HG02981 (cell line): ENCODE measurements at regions not wholly inside any gene's neighbourhood (a gene's known extent, or its start where the extent isn't known, plus 50 kb on each side); places are given as distances from the start of the nearest gene placed in this dataset.

ENCODE experiments used
- ATAC-seq: cut with Tn5 transposase; IDR thresholded peaks from one replicate; pipeline ENCODE4 v1.9.1; 2021; ENCODE audit warnings: mild to moderate bottlenecking, moderate library complexity; ENCODE audit not compliant: unreplicated experiment

DNA sequence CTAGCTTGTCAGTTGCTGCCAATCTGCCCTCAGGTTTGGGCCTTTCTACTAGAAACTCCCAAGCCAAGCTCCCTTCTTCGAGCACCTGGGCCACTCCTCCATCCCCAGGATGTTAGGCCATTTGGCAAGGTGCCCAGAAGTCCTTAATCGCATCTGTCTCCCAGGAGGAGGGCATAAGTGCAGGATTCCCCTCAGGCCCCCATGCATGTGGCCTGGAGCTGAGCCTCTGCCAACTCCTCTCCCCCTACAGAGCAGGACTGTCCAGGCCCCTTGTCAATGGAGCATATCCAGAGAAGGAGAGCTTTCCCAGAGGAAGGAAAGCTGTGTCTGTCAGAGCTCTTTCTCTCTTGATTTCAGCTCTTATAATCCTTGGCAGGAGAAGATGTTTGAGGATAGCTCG lies 182.6 kb upstream of the ROPN1 start:
- ATAC-seq = no peak

DNA sequence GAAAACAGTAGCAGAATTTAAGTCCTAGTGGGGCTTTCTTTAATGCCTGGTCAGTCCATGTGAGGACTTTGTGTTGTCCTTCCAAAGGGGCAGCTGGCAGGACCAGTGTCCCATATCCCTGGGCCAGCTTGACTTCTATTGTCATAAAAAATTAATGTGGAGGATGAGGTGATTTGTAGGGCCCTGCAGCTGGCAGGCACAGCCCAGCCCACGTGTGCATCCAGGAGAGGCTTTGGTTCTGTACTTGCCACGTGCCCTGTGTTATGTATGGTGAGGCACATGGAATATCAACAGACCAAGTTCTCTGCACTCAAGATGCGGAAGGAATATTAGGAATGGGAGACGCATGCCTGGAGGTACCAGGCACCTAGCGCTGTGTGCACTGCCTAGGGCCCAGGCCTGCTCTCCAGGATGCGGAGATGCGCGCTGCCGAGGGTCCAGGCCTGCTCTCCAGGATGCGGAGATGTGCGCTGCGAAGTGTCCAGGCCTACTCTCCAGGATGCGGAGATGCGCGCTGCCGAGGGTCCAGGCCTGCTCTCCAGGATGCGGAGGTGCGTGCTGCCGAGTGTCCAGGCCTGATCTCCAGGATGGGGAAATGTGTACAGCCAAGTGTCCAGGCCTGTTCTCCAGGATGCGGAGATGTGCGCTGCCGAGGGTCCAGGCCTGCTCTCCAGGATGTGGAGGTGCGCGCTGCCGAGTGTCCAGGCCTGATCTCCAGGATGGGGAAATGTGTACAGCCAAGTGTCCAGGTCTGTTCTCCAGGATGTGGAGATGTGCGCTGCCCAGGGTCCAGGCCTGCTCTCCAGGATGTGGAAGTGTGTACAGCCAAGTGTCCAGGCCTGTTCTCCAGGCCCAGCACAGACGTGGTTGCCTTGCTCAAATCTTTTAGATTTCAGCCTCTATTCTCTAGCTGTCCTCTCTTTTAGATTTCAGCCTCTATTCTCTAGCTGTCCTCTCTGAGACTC lies 183.3 kb upstream of the ROPN1 start:
- ATAC-seq = no peak

DNA sequence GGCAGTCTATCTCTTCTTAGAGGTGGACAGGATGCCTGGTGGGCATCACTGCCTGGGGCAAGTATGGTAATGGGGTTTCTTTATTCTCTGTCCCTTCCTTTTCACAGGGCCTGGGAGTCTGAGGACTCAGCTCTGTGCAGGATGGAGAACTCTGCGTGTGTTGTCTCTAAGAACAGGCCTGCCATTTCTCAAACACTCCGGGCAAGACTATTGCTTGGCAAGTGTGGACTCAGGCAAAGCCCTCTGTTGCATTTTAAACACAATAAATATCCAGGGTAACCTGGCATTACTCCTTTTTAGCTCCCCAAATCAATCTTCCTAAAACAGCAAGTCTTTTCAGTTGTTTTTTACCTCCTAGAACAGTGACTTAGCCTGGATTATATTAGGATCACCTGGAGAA lies 185.1 kb upstream of the ROPN1 start:
- ATAC-seq = no peak

DNA sequence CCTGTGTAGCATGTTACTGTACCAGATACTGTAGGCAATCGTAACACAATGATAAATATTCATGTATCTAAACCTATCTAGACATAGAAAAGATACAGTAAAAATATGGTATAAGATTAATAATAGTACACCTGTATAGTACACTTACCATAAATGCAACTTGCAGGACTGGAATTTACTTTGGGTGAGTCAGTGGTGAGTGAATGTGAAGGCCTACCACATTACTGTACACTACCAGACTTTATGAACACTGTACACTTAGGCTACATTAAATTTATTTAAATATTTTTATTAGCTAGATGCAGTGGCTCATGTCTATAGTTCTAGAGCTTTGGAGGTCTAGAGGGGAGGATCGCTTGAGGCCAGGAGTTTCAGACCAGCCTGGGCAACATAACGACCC lies 186.6 kb upstream of the ROPN1 start:
- no peak for ATAC-seq

DNA sequence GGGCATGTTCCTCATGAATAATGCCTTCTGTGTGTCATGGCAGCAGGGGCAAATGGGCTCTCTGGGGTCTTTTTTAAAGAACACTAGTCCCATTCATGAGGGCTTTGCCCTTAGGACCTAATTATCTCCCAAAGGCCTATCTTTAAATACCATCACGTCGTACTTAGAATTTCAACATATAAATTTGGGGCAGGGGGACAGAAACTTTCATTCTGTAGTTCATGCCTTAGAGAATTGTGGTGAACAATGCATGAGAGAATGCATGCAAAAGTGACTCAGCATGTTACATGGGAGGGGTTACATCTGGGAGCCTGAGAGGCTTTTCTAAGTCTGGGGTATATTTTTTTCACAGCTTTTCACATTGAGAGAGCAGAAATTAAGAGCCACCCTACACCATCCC lies 208.5 kb upstream of the ROPN1 start:
- ATAC-seq = no peak

DNA sequence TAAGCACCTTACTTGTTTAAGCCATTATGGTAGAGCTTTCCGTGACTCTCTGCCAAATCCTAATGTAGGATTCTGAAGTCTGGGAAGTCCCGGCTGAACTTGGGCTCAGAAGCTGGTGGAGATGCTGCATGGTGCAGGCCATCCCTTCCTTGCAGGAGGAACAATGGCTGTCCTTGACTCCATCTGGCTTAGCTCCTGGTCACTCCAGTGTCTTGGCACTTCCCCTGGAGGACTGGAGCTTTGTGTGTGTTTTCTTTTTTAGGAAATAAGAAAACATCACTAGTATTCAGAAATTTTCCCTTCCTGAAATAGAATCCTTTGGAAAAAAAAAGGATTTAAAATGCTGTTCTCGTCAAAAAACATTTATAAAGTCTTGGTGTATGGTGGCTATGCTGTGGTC lies 209.3 kb upstream of the ROPN1 start:
- no peak for ATAC-seq

DNA sequence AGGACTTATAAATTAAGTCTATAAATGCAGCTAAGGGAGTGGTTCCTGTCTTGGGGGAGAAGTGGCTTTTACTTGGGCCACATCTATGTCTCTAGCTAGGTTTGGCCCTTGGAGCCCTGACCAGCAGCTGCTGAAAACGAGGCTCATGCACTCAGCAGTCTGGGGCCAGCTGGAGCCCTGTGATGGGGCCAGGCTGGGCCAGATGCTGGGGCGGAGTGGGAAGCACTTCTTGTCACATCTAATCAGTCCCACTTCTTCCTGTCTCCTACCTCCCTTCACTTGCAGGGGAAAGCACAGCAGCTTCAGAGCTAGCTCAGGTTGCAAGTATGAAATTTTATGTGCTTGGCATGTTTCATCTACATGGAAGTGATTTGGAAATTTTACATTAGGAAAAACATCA lies 209.9 kb upstream of the ROPN1 start:
- no peak for ATAC-seq

DNA sequence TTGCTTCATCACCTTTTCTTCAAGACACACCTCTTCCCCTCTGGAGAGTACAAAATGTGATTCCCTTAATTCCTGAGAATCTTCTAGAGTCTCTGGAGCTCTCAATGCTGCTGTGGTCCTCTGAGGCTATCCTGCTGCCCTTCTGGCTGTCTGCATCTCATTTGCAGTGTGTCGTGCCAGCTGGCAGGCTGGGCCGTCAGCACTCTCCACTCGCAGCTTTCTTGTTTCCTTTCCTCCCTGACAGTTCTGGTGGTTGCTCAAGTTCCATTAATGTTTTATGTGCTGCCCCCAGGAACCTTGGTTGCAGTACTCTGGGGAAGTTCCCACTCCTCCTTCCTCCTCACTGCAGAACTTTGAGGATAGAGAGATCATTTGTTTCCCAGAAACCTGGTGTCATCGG lies 210.8 kb upstream of the ROPN1 start:
- ATAC-seq = no peak

DNA sequence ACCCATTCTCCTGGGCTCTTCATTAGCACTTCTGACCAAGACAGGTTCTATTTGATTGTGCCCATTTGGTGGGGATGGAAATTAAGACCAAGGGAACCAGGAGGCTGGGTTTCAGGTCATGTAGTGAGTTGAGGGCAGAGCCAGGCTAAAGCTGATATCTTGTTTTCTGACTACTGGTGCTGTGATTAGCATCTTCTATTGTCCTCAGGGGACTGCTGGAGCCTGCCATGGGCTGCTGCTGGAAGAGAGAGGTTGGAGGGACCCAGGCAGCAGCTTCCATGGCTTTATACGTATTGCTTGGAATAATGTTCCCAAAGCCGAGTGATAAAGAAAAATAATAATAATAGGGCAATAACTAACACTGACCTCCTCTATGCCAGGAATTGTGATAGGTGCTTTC lies 211.4 kb upstream of the ROPN1 start:
- ATAC-seq = no peak

DNA sequence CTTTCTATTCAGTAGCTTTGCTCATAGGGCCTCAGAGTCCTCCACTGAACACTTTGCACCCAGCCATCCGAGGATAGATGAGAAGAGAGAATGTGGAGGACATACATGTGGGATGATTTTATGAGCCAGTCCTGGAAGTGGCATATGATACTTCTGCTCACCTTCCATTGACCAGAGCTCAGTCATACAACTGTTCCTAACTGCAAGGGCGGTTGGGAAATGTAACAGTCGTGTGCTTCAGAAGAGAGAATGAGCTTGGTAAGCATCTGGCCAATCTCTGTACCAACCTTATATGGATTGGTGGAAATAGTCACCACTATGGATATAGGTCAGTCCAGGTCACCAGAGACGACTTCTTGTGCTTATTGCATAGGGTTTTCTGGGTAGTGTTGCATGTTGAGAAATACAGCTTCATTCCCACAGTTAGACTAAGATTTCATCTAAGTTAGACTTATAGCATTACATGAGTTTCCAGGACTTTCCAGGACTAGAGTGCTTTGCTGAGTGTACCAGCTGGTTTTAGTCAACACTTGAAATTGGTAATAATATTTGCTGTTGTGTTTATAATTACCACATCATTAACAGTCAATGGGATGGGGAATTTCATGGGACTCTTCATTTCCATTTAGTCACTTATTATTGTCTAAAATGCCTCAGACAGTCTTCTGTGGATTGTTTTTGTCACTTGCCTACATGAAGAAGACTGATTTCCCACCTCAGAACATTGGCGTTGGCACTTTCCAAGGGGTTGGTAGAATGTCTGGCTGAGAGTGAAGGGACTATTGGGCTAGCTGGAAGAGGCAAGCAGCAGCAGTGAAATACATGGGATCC lies 214.5 kb upstream of the ROPN1 start:
- no peak for ATAC-seq

DNA sequence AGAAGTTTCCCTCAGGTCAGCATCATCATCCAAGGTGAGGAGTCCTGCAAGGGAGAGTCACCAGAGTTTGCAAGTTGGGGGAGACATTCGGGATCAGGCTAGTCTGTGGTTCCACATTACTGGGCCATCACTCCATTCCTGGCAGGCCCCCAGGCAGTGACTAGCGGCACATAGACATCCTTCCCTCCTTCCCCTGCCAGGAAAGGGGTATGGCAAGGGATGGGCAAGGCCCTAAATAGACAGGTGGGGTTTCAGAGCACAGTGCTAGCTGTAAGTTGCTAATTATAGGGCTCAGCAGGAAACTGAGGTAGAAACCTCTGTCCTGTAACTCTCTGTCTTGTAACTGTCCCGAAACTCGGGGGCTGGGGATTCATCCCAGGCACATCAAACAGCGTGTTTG lies 215.2 kb upstream of the ROPN1 start:
- no peak for ATAC-seq

DNA sequence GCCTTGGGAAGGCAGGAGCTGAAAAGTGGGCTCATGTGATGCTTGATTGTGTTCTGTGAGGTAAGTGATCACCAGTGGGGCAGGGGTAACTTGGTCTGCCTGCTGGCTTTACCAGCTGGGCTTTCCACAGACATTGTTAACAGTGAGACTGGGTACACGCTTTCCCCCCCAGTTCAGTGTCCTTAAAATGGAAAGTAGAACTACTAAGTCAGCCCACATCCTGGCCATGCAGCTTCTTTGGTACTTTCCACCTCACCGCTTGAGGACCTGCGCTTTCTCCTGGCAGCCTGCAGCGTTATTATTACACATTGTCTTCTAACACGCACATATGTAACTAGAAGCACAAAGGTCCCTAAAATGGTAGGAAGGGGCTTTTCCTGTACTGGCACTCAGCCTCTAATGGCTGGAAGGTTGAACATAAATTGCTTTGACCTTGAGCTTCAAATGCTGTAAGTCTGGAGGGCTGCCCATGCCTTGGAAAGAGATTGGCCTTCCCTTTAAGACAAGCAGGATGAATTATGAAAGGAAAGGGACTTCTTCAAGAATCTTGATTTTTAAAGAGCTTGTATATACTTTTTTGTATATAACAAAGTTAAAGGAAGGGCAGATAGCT lies 216.1 kb upstream of the ROPN1 start:
- ATAC-seq = peak; percentile 81

DNA sequence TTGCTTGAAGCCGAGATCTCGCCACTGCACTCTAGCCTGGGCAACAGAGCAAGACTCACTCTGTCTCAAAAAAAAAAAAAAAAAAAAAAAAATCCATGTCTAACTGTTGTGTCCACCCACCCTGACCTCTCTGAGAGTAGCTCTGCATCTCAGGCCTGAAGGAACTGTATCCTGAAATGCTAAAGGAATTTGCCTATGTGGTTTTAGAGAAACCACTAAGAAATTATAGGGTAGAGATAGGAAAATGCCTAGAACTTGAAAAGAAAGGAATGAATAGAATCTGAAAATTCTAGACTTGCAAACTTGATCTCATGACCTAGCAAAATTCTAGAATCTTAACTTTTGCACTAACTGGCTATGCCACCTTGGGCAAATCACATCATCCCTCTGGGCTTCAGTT lies 217.5 kb upstream of the ROPN1 start:
- ATAC-seq = no peak

DNA sequence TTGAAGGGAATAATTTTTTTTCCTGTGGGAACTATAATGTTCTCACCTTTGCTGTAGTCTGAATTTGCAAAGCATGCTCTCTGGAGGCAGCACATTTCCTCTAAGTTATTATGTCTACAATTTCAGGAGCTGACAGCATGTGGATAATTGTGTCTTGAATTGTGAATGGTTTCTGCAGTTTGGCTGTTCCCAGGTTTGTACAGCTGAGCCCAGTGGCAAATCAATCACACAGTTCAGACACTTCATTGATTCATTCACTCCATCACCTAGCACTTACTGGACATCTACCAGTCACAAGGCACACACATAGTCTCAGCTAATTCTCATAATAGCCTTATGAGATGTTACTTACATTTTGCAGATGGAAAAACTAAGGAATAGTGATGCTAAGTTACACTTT lies 219.0 kb upstream of the ROPN1 start:
- ATAC-seq = no peak

DNA sequence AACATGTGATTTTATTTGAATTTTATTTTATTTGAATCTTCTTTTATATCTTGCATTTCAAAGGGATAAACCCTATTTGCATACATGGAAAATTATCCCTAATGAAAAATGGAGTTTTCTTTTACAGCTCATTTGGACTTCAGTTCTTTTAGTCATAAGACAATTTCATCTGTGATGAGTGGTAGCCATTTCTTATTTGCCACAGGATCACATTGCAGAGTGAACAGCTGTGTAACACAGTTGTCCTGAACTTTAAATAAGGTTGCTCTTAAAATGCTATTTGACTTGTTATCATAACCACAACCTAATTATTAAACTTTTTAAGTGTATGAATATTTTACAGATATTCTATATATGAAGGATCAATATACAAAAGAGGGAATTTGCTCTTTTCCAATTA lies 221.7 kb upstream of the ROPN1 start:
- ATAC-seq = no peak

DNA sequence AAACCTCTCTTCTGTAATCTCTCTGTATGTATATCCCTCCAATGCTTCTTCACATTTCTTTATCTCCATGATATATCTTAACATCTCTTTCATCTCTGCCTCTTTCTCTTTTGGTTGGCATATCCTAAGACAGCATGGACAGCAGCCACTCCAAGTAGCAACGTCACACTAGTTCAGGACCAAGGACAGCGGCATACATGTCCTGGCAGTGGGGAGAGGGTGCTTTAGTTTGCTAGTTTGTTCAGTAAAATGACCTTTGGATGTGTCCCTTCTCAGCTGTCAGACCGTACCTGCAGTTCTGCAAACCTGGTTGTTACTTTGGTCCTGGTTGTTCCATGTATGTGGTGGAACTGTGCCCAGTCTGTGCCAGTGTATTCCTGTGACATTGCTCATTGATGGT lies 225.6 kb upstream of the ROPN1 start:
- no peak for ATAC-seq

DNA sequence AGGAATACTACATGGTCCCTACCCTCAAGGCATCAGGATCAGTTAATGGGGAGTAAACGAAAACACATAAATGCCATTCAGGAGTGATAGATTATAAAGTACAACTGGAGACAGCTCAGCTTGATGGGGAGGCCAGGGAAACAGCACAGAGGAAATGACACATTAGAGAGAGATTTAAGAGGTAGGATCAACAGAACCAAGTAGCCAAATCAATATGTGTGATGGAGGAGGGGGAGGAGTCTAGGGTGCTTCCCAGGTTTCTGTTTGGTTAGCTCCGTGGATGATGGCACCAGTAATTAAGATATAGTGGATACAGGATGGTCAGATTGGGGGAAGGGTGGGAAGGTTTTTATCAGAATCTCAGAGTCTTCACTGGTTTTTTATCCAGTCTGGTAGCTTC lies 229.5 kb upstream of the ROPN1 start:
- ATAC-seq = no peak

DNA sequence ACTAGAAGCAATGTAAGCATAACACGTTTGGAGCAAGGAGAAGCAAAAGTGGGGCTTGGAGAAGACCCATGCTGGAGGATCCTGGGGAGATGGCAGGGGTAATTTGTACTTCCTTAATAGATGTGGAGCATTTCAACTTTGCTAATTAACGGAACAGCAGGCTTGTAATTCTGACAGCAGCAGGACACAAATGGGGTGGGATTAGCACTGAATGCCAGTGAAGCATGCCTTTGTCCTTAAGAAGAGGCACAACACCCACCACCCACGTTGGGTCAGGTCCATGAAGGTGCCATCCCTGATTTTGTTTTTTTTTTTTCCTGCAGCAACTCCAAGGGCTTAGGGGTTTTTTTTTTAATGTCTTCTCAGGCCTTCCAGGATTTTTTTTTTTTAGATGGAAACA lies 231.9 kb upstream of the ROPN1 start:
- no peak for ATAC-seq

DNA sequence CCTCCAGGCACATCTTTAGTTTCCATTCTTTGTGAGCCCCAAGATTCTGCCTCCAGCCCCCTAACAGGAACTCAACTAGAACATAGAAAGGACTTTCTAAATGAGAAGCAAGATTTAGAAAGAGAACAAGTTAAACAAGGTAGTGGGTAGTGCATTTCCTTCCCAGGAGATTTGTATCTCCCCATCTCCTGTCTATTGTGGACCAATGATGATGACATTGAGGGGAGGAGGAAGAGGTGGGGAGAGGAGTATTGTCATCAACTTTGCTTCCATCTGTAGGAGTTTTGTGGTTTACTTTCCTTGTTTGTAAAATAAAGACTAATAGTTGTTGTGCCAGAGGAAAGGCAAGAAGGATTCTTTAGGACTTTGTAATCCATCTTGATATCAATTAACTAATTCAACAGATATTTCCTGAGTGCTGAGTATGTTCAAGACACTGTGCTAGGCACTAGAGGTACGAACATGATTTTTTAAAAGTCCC lies 235.3 kb upstream of the ROPN1 start:
- no peak for ATAC-seq

DNA sequence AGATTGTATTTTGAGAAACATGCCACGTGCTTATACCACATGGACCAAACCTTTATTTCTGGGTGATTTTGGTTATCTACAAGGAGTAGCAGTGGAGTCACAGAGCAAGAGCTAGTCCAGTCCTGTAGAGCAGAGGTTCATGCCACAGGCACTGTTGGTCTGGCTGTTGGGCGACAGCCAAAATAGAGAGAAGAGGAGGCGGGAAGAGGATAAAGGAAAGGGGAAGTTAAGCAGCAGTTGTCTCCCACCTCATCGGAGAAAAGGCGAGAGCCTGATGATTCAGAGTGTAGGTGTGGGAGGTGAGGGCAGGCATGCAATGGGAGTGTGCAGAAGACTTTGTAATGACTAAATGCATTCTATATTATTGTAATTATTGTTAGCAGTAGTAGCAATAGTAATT lies 237.5 kb upstream of the ROPN1 start:
- no peak for ATAC-seq

DNA sequence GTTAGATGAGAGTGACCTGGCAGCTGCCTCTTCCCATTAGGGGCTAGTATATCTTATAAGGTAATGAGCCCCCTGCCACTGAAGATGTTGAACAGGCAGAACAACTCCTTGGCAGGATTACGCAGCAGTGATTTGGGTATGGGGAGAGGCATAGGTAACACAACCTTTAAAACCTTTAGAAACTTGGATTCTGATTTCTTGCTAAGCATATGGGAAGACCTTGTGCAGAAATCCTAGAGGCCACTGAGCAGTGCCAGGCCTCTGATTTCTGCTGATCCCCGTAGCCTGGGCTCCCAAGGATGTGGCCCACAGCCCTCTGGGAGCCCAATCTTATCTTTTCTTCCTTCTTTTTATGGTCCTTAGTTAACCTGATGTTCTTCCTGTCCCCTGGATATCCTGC lies 237.9 kb upstream of the ROPN1 start:
- ATAC-seq = no peak

DNA sequence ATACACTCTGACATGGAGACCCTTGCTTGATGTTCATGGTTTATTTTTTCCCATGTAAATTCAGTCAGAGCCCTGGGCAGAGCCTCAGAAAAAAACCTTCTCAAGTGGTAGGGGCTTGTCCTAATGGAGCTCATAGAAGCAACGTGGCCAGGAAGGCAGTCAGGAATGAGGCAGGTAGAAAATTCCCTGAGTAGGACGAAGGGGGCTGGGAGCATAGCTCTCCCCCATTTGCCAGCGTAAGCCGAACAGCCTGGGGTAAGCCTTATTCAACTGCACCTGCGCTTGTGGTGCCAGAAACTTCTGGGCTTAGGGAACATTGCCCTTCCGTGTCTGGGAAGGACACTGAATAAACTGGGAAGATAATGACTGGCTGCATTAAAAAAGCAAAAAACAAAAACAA lies 238.5 kb upstream of the ROPN1 start:
- no peak for ATAC-seq
